AG04450 (cell line): ENCODE measurements at regions not wholly inside any gene's neighbourhood (a gene's known extent, or its start where the extent isn't known, plus 50 kb on each side); places are given as distances from the start of the nearest gene placed in this dataset.

Source experiments
- CTCF ChIA-PET: fragments of 300-600, 350-600 bp; formaldehyde crosslinking; extraction: SDS; loops from one replicate; lab custom pipeline; 2022; ENCODE audit warnings: antibody characterized with exemption, inconsistent platforms; lab: Charles Lee
- POLR2A ChIA-PET: fragments of 350-600 bp; formaldehyde crosslinking; extraction: SDS; loops from one replicate; lab custom pipeline; 2021; ENCODE audit warnings: antibody characterized with exemption, inconsistent platforms; lab: Yijun Ruan, JAX
- DNase-seq: peaks from one replicate; pipeline ENCODE4 v3.0.0-alpha.2; 2011; ENCODE audit warnings: low read depth, low spot score
- H3K27ac ChIP-seq: one replicate; pipeline ENCODE4 v1.5.1; 2012; ENCODE audit warnings: low read depth, low read length, control low read depth
- H3K27me3 ChIP-seq: one replicate; pipeline ENCODE4 v1.6.0; 2012; ENCODE audit warnings: low read length; ENCODE audit not compliant: control insufficient read depth, insufficient read depth
- H3K4me3 ChIP-seq: 2 replicates; pipeline ENCODE4 v1.5.1; 2011; ENCODE audit warnings: mild to moderate bottlenecking, low read depth, low read length, control low read depth
- H3K9me3 ChIP-seq: 2 replicates; pipeline ENCODE4 v1.5.1; 2012; ENCODE audit warnings: low read length; ENCODE audit not compliant: control insufficient read depth, insufficient read depth
- TF ChIP-seq, protein P1 (sequence below): IDR thresholded peaks from 2 replicates; pipeline ENCODE4 v1.5.1; 2011; ENCODE audit warnings: low read depth, low read length, control low read depth, inconsistent platforms

DNA sequence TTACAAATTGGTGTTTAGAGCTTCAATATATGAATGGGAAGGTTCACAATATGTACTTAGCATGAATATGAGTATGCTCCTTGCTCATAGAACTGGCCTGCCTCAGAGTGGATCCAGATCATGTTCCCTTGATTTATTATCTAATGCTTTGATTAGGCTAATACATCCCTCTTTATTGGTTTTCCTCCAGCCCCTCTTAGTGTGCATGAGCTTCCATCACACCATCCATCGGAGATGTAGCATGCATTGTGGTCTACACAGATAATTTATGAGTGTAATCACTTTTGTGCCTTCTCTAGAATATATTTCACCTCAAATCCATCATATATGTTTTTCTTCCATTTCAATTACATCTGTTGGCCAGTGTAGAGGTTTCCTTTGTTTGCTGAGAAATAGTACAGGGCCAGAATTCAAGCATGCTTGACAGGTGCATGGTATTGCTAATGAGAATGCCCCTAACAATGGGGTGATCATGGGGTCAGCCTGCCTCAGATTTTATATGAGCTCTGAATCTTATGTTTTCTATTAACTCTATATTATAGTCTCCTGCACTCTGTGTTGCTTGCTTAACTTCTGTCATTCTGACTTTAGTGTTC, 786.4 kb upstream of the ARPP21 start:
- POLR2A ChIA-PET = no interaction called here

DNA sequence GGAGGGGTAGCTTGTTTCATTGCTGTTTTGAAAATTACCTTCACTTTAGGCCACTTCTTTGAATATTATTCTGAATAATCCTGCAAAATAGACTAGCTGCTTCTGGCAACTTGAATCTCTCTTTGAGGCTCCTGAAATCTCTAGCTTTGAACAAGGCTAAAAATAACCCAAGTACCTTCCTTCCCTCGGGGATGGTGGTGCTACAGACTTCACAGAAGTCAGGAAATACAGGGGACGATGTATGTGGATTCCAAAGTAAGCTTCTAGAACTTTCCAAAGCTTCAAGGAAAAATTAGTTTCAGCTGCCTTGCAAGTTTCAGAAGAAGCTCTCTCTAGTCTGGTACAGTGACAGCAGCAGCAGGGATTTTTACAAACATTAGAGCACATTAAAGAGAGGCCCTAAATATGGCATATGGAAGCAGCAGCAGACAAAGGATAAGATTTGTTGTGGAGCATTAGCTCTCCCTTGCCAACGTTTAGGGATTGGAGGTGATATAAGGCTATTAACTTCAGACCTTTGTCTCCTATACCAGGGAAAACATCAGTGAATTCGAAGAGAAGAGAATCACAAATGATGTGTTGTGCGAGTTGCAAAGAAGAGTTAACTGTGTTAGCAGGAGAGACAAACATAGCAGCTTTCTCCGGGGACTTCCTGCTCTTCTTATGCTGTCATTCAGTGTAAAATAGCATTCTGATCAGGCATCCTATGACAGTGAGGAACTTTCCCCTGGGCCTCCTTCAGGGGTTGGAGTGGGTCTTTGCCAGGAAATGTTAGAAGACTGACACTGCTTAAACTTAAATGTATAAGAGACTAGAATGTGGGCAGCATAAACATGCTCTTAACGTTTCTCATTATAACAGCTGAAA, 783.0 kb upstream of the ARPP21 start:
- CTCF ChIA-PET = no interaction called here
- H3K4me3 ChIP-seq = no peak overlapping the region
- no peak overlapping the region for H3K27ac ChIP-seq
- DNase-seq = no peak
- TF ChIP-seq, protein P1, sequence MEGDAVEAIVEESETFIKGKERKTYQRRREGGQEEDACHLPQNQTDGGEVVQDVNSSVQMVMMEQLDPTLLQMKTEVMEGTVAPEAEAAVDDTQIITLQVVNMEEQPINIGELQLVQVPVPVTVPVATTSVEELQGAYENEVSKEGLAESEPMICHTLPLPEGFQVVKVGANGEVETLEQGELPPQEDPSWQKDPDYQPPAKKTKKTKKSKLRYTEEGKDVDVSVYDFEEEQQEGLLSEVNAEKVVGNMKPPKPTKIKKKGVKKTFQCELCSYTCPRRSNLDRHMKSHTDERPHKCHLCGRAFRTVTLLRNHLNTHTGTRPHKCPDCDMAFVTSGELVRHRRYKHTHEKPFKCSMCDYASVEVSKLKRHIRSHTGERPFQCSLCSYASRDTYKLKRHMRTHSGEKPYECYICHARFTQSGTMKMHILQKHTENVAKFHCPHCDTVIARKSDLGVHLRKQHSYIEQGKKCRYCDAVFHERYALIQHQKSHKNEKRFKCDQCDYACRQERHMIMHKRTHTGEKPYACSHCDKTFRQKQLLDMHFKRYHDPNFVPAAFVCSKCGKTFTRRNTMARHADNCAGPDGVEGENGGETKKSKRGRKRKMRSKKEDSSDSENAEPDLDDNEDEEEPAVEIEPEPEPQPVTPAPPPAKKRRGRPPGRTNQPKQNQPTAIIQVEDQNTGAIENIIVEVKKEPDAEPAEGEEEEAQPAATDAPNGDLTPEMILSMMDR = no peak
- H3K9me3 ChIP-seq = peaks cover 13% of the 10 kb centered on the region; the same call in 1 of the 2 replicates
- H3K27me3 ChIP-seq = no peaks in the 10 kb centered on the region
- POLR2A ChIA-PET = no interaction called here

More for the DNA sequence above, 786.4 kb upstream of the ARPP21 start:
- DNase-seq = no peak
- CTCF ChIA-PET = no interaction called here
- peaks cover 14% of the 10 kb centered on the region; the same call in 1 of the 2 replicates for H3K9me3 ChIP-seq
- no peak overlapping the region for H3K27ac ChIP-seq
- H3K4me3 ChIP-seq = no peak overlapping the region
- no peaks in the 10 kb centered on the region for H3K27me3 ChIP-seq
- TF ChIP-seq, protein P1 = no peak

DNA sequence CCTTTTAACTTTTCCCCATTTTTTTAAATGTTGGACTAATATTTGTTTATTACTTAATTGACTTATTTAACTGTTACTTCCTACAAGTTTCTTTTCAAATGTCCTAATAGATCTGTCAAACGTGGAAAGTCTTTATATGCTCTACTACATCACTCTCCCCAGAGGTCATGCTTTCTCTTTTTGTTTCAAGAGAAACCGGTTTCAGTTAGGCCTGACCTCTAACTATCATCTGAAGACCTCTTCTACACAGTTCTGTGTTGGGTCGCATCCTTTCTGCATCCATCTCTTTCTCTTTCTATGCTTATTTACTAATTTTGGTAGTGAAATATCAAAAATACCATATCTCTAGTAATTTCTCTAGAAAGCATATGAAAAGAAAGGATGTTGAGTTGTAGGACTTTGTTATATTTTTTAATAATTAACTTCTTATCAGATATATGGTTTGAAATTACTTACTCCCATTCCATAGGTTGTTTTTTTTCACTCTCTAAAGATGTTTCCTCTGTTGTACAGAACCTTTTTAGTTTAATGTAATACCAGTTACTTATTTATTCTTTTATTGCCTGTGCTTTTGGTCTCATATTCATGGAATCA, 781.2 kb upstream of the ARPP21 start:
- CTCF ChIA-PET = no interaction called here
- H3K9me3 ChIP-seq = peaks cover 16% of the 10 kb centered on the region; the same call in 1 of the 2 replicates
- no peak overlapping the region for H3K4me3 ChIP-seq
- DNase-seq = no peak
- POLR2A ChIA-PET = no interaction called here
- no peaks in the 10 kb centered on the region for H3K27me3 ChIP-seq
- TF ChIP-seq, protein P1 = no peak
- H3K27ac ChIP-seq = no peak overlapping the region

DNA sequence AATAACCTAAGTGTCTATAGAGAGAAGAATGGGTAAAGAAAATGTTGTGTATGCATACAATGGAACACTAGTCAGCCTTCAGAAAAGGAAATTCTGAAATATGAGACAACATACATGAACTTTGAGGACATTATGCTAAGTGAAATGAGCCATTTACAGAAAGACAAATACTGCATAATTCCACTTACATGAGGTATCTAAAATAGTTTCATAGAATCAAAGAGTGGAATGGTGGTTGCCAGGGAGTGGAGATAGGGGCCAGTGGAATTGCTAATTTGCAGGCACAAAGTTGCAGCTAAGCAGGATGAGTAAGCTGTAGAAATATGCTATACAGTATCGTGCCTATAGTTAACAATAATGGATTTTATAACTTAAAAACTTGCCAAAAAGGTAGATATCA, 779.6 kb upstream of the ARPP21 start:
- Histone ChIP-seq H3K27me3 (no peaks in the 10 kb centered on the region), H3K27ac (no peak overlapping the region), H3K4me3 (no peak overlapping the region), H3K9me3 (peaks cover 18% of the 10 kb centered on the region; the same call in 1 of the 2 replicates)
- TF ChIP-seq, protein P1 = no peak
- POLR2A ChIA-PET = no interaction called here
- no peak for DNase-seq
- CTCF ChIA-PET = no interaction called here

DNA sequence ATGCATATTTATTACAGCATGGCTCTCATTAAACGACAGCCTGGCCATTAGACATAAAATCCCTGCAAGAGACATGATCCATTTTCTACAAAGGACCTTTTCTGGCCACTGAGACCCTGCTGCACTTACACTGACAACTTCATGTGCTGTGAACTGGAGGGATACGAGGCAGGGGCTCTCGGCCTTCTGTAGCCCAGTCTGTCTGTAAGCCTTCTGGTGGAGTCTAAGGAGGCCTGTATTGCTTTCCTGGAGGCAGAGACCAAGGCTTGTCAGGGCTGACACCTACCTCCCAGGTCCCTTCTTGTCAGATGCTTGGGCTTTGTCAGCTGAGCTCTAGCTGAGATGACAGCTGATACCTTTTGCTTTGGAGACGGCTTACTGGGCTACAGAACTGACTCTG, 776.9 kb upstream of the ARPP21 start:
- CTCF ChIA-PET = no interaction called here
- no peak overlapping the region for H3K27ac ChIP-seq
- no peak for DNase-seq
- peaks cover 13% of the 10 kb centered on the region; the same call in 1 of the 2 replicates for H3K9me3 ChIP-seq
- POLR2A ChIA-PET = no interaction called here
- H3K27me3 ChIP-seq = no peaks in the 10 kb centered on the region
- TF ChIP-seq, protein P1 = no peak
- H3K4me3 ChIP-seq = no peak overlapping the region
